ENCODE measurements at regions not wholly inside any gene's neighbourhood (a gene's known extent, or its start where the extent isn't known, plus 50 kb on each side); places are given as distances from the start of the nearest gene placed in this dataset.
"Not testable (repeated sequence)": the region's sequence is repeated elsewhere in the genome, so short reads cannot be mapped to it uniquely, and the experiment has no call there.

GRCh38 chr6:121641158-121641557 is 205.7 kb downstream of the GJA1 start:
- DNase-seq (ENCODE audit: low spot score) = no peak

GRCh38 chr6:121645100-121645745 is 209.8 kb downstream of the GJA1 start:
- DNase-seq (ENCODE audit: low spot score) = peak; percentile 0

- no peak for DNase-seq (ENCODE audit: low spot score)
Observed at GRCh38 chr6:121647905-121648304, 212.5 kb downstream of the GJA1 start.

GRCh38 chr6:121649951-121650350 is 214.5 kb downstream of the GJA1 start:
- DNase-seq (ENCODE audit: low spot score) = no peak

GRCh38 chr6:121651420-121651819 is 216.0 kb downstream of the GJA1 start:
- no peak for DNase-seq (ENCODE audit: low spot score)

GRCh38 chr6:121652223-121652622 is 216.8 kb downstream of the GJA1 start:
- DNase-seq (ENCODE audit: low spot score) = no peak

GRCh38 chr6:121652726-121653623 is 217.5 kb downstream of the GJA1 start:
- no peak for DNase-seq (ENCODE audit: low spot score)

GRCh38 chr6:121653624-121654008 is 218.2 kb downstream of the GJA1 start:
- DNase-seq (ENCODE audit: low spot score) = no peak

- no peak for DNase-seq (ENCODE audit: low spot score)
Observed at GRCh38 chr6:121657972-121658371, 222.5 kb downstream of the GJA1 start.

- DNase-seq (ENCODE audit: low spot score) = no peak
Observed at GRCh38 chr6:121660277-121660676, 224.8 kb downstream of the GJA1 start.

GRCh38 chr6:121663292-121663810 is 227.9 kb downstream of the GJA1 start:
- no peak for DNase-seq (ENCODE audit: low spot score)

GRCh38 chr6:121664158-121664557 is 228.7 kb downstream of the GJA1 start:
- no peak for DNase-seq (ENCODE audit: low spot score)

- DNase-seq (ENCODE audit: low spot score) = no peak
Observed at GRCh38 chr6:121666814-121667213, 231.4 kb downstream of the GJA1 start.

- no peak for DNase-seq (ENCODE audit: low spot score)
Observed at GRCh38 chr6:121668259-121668658, 232.8 kb downstream of the GJA1 start.

GRCh38 chr6:121670511-121670910 is 235.1 kb downstream of the GJA1 start:
- DNase-seq (ENCODE audit: low spot score) = no peak

- no peak for DNase-seq (ENCODE audit: low spot score)
Observed at GRCh38 chr6:121677571-121677970, 242.1 kb downstream of the GJA1 start.

- DNase-seq (ENCODE audit: low spot score) = no peak
Observed at GRCh38 chr6:121678245-121678644, 242.8 kb downstream of the GJA1 start.

GRCh38 chr6:121680058-121680457 is 244.6 kb downstream of the GJA1 start:
- DNase-seq (ENCODE audit: low spot score) = no peak

GRCh38 chr6:121682666-121683065 is 247.2 kb downstream of the GJA1 start:
- DNase-seq (ENCODE audit: low spot score) = no peak

GRCh38 chr6:121685806-121686205 is 250.4 kb downstream of the GJA1 start:
- not testable (repeated sequence) for DNase-seq (ENCODE audit: low spot score)

- no peak for DNase-seq (ENCODE audit: low spot score)
Observed at GRCh38 chr6:121686611-121687023, 251.2 kb downstream of the GJA1 start.

GRCh38 chr6:121688974-121689373 is 253.5 kb downstream of the GJA1 start:
- DNase-seq (ENCODE audit: low spot score) = no peak

- no peak for DNase-seq (ENCODE audit: low spot score)
Observed at GRCh38 chr6:121691126-121691551, 255.7 kb downstream of the GJA1 start.

All from activated CD4-positive, alpha-beta T cell treated with anti-CD3 and anti-CD28 coated beads, Interleukin-2, Interleukin-4, amounts not matched to agents 100 ng/mL and 50 ng/mL, durations not matched to agents 16 hours and 8 hours (primary cell).